GM19397 (cell line): ENCODE measurements at regions not wholly inside any gene's neighbourhood (a gene's known extent, or its start where the extent isn't known, plus 50 kb on each side); places are given as distances from the start of the nearest gene placed in this dataset.
"Not testable (repeated sequence)": the region's sequence is repeated elsewhere in the genome, so short reads cannot be mapped to it uniquely, and the experiment has no call there.

Experiments
- ATAC-seq: cut with Tn5 transposase; IDR thresholded peaks from one replicate; pipeline ENCODE4 v1.9.1; 2021; ENCODE audit warnings: mild to moderate bottlenecking, moderate library complexity; ENCODE audit not compliant: unreplicated experiment

- no peak for ATAC-seq
These were observed 771.4 kb upstream of the MIR17HG start for GRCh38 chr13:90576067-90576466.

DNA sequence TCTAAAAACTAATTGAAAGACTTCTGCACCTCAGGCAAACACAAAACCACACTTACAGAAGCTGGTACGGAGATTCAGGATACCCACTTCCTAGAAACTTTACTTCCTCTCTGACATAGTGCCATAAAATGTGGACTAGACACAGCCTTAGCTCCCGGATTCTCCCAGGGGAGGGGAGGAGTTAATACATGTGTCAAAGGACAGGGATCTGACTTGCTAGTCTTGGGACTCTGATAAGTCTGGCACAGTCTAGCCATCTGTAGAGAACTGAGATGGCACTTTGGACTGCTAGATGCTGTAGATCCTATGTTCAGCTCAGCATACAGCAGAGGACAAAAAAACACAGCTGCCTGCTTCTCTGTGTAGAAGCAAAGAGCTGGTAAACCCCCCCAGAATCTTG lies 769.8 kb upstream of the MIR17HG start:
- no peak for ATAC-seq

DNA sequence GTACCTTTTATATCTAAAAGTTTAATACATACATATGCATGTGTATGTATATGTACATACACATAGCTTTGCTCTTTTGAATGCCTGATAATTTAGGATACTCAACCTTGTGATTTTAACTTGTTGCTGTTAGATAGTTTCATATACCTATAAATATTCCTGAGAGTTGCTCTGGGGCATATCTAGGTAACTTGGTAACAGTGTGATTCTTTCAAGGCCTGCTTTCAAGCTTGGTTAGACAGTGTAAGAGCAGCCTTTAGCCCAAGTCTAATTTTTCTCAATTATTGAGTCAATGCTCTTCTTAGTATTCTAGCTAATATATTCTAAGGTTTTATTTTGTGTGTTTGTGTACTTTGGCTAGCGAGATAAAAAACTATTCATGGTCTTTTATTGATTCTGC lies 762.1 kb upstream of the MIR17HG start:
- ATAC-seq, result no peak

- ATAC-seq, result no peak
These were observed 756.1 kb upstream of the MIR17HG start for GRCh38 chr13:90591260-90591926.

DNA sequence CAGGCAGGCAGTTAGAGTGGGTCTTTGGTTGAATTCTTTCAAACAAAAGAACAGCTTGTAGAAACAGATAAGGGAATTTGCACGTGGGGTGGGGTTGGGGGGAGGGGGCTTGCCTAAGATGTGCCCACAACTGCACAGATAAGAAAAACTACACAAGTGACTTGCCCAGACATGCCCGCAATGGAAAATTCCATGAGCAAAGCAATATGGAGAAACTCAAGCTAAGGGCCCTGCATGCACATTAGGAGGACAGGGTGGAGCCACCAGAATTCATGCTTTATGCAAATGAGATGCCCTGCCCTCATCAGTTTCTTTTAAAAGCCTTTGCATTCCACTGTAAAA lies 755.6 kb upstream of the MIR17HG start:
- ATAC-seq, result no peak

- ATAC-seq, result no peak
These were observed 754.5 kb upstream of the MIR17HG start for GRCh38 chr13:90592943-90593342.

- no peak for ATAC-seq
These were observed 752.8 kb upstream of the MIR17HG start for GRCh38 chr13:90594681-90595080.

DNA sequence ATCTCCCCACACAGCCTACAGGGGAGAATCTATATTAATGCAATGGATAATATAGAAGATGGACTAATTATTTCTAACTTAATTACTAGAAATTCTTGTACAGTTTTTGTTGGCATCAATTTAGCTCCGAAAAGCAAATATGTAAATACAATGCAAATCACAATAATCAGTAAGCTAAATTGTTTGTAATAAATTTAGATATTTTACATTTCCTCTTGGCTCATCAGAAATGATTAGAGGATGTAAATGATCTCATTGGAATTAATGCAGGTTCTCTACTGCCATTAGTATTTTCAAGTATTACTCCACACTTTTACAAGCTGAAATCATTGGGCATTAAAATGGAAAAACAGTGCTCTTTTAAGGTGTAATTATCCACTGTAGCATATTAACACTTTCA lies 741.8 kb upstream of the MIR17HG start:
- no peak for ATAC-seq

- ATAC-seq, result not testable (repeated sequence)
These were observed 740.6 kb upstream of the MIR17HG start for GRCh38 chr13:90606921-90607320.

DNA sequence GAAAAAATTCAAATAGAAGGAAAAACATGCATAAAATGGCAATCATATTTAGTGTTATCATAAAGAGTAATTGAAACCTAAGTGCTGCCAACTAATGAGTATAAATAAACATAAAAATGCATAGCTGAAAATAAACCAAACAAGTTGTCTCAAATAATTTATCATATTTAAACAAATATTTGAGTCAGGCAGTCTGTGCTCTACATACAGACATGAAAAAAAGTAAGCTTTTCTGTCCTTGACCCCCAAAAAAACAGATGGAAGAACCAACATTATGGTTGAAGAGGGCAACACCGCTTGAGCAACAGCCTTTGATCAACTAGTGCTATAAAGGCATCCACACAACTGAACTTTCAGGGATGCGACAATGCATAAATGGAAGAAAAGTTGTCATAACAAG lies 735.1 kb upstream of the MIR17HG start:
- no peak for ATAC-seq

- no peak for ATAC-seq
These were observed 734.3 kb upstream of the MIR17HG start for GRCh38 chr13:90613076-90613795.

GRCh38 chr13:90615236-90615635 lies 732.3 kb upstream of the MIR17HG start:
- no peak for ATAC-seq

GRCh38 chr13:90615767-90616166 lies 731.7 kb upstream of the MIR17HG start:
- ATAC-seq, result no peak

DNA sequence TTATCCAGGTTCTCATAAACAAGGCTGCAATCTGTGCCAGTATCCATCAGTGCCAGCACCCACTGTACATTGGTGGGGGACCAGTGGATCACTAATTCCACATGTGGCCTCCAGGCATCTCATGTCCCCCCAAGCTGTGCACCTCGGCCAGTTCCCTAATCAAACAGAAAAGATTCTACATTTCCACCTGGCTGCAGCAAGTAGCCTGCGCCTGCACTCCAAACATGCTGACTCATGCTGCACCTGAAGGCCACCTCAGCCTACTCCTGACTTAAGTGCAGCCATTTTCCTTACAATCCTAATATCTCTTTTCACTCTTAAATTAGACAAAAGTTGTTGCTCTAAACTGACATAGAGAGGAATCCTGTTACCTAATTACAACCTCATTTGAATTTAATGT lies 729.4 kb upstream of the MIR17HG start:
- no peak for ATAC-seq

DNA sequence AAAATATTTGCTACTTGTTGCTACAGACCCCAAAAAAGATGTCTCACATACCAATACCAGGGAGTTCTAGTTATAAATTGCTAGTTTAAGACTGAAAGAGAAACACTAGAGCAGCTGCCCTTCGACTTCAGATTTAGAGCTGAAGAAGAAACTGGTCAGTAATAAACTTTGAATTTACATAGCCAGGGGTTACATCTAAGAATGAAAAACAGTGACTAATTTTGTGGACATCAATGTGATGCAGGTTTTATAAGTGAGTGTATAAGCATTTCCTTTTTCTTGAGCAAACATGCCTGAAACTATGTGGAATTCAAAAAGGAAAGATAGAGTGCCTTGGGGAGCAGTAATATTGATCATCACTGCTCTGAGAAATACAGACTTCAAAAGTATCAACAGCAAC lies 724.9 kb upstream of the MIR17HG start:
- ATAC-seq, result no peak

GRCh38 chr13:90623318-90624011 lies 724.0 kb upstream of the MIR17HG start:
- ATAC-seq, result no peak

DNA sequence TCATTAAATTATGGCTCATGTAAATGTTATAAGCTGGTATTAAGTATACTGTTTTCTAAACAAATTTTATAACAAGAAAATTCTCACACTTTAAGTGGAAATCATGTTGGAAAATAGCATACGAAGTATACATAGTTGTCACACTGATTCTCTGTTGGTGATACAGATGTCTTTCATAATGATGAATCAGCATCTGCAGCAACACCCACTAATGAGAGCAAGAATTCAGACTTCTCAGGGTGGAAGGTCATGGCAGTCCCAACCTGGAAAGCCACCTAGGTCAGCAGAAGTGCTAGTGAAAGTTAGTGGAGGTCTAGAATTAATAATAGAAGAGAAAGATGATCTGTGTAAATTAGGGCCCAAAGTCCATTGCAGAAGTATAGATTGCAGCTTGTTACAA lies 719.7 kb upstream of the MIR17HG start:
- ATAC-seq, result no peak

DNA sequence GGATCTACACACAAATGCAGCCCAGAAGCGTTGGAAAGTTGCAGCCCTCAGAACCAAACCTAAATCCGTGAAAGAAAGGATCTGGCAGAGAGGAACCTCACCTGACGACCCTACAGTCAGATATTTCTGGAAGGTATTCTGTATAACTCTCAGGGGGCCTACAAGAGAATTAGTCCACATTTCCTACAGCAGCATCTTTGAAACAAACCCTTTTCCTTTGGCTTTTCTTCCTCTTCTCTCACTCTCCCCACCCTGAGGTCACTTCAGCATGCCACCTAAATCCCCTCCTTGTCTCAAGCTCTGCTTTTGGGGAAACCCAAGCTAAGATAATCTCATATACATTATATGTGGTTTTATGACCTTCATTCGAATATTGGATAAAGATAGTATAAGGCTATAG lies 719.0 kb upstream of the MIR17HG start:
- no peak for ATAC-seq

- no peak for ATAC-seq
These were observed 716.8 kb upstream of the MIR17HG start for GRCh38 chr13:90630716-90631115.

DNA sequence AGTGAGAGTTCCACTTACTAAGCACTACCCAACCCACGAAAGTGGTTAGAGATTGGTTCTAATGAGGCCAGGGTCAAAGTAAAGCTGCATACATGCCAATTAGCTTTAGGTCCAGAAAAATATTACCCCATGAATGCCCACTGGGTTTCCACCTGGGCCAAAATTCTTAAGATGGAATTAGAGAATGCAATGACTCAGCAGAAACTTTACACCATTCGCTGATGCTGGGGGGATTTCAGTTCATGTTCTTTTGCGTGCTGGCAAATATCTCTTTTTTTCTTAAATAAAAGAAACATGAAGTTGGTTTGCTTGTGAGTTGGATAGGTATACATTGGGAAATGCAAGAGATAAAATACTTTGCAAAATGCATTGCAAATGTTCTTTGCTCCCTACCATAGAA lies 715.3 kb upstream of the MIR17HG start:
- ATAC-seq, result no peak

GRCh38 chr13:90633849-90634248 lies 713.6 kb upstream of the MIR17HG start:
- no peak for ATAC-seq

- ATAC-seq, result no peak
These were observed 706.5 kb upstream of the MIR17HG start for GRCh38 chr13:90640976-90641375.
